Pancreas (tissue), 10 donors: ENCODE measurements at regions not wholly inside any gene's neighbourhood (a gene's known extent, or its start where the extent isn't known, plus 50 kb on each side); places are given as distances from the start of the nearest gene placed in this dataset.

Experiments used
- ATAC-seq, 4 donors: fragments of 200-7000 bp; cut with Tn5 transposase; one replicate each; pipeline versions ENCODE4 v1.8.0 to v1.9.1; 2020; ENCODE audit warnings: mild to moderate bottlenecking in 4 of 4, moderate library complexity in 4 of 4
- DNase-seq, 6 donors: peaks; one replicate each; pipeline ENCODE4 v3.0.0-alpha.2; 2020
- FAIRE-seq: peaks from 2 replicates; lab custom pipeline; 2012; peaks lifted over from hg19 to GRCh38; lab: Jason Lieb, UNC
- H3K27ac ChIP-seq, 4 donors: fragments of 200-600 bp; sonication (generic); 1 replicate in 3 of 4; 2 replicates in 1 of 4; pipeline versions ENCODE4 v1.5.0 to v1.8.0; 2020
- H3K27me3 ChIP-seq, 4 donors: fragments of 200-600 bp; one replicate each; pipeline ENCODE4 v1.8.0; 2021
- H3K36me3 ChIP-seq, 3 donors: fragments of 200-600 bp; sonication (generic) in 1 of 3; one replicate each; pipeline versions ENCODE4 v1.5.0 to v1.8.0; 2020 to 2021
- H3K4me1 ChIP-seq, 3 donors: fragments of 200-600 bp; one replicate each; pipeline ENCODE4 v1.8.0; 2021
- H3K4me3 ChIP-seq, 4 donors: fragments of 200-600 bp; sonication (generic) in 2 of 4; one replicate each; pipeline versions ENCODE4 v1.5.0 to v1.8.0; 2020 to 2021
- H3K9me3 ChIP-seq, 4 donors: fragments of 200-600 bp; one replicate each; pipeline ENCODE4 v1.8.0; 2021
- WGBS, 2 donors: extraction: QIAGEN DNeasy Blood & Tissue Kit; methylation state at CpG; one replicate each; pipeline ENCODE4 v1.1.7; 2013; 5-methylcytosine and 5-hydroxymethylcytosine counted together
- intact Hi-C, 3 donors: fragments of 100-400 bp; cut with DNase I; formaldehyde crosslinking; loops; one replicate each; pipeline versions ENCODE4 v1.11.1 to v1.14.2; 2022
- TF ChIP-seq, protein P1 (sequence below), 4 donors: fragments of 200-600 bp; sonication (generic) in 3 of 4; IDR thresholded peaks; one replicate each; pipeline versions ENCODE4 v1.5.0 to v1.8.0; 2021; ENCODE audit warnings: antibody characterized with exemption in 4 of 4
- donor health status: healthy with polysubstance abuse.
- donor health status: DM: no; HTN: no; CAD: no; lungs with moderate emphysema.
- donor health status: DM: no; HTN: no; CAD: no.
- donor health status: control.
- donor health status: control.
- donor health status: Bipolar disorder and iron deficiency.
- donor health status: DM: yes; HTN: yes; CAD: no.
- donor health status: DM: no; HTN: no; CAD: no.
- donor health status: DM: no; HTN: no; CAD: no.
- donor health status: DM: yes; HTN: yes; CAD: no.

DNA sequence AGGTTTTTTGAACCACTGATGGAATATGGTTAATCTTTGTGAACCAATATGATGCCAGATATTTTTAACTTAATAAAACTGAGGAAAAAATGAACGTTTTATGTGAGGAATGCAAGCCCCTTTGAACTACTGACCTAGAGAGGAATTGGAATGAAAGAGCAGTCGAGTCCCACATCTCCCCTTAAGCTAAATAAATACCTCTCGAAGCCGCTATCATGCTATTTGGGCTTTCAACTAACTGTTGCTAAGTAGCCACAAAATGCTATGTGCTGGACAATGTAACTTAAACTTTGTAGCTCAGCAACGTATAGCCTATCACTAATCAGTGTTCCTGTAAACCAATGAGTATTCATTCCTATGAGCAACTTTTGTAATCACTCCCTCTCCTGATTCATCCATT, 1037.2 kb downstream of the SQOR start:
- ATAC-seq (no peak), FAIRE-seq (no peak), DNase-seq (no peak)
- 55 to 59% methylated on average over 5 of the region's 5 CpGs for WGBS, 2 donors
- no peak overlapping the region for H3K4me3 ChIP-seq
- TF ChIP-seq, protein P1, sequence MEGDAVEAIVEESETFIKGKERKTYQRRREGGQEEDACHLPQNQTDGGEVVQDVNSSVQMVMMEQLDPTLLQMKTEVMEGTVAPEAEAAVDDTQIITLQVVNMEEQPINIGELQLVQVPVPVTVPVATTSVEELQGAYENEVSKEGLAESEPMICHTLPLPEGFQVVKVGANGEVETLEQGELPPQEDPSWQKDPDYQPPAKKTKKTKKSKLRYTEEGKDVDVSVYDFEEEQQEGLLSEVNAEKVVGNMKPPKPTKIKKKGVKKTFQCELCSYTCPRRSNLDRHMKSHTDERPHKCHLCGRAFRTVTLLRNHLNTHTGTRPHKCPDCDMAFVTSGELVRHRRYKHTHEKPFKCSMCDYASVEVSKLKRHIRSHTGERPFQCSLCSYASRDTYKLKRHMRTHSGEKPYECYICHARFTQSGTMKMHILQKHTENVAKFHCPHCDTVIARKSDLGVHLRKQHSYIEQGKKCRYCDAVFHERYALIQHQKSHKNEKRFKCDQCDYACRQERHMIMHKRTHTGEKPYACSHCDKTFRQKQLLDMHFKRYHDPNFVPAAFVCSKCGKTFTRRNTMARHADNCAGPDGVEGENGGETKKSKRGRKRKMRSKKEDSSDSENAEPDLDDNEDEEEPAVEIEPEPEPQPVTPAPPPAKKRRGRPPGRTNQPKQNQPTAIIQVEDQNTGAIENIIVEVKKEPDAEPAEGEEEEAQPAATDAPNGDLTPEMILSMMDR (IDR thresholded peaks at IDR 0.05) = no peak
- no peaks in the 10 kb centered on the region for H3K9me3 ChIP-seq
- H3K27ac ChIP-seq = no peak overlapping the region
- no peaks in the 10 kb centered on the region for H3K27me3 ChIP-seq
- H3K4me1 ChIP-seq = no peaks in the 10 kb centered on the region
- H3K36me3 ChIP-seq = no peaks in the 10 kb centered on the region
- intact Hi-C loops = no loop called here

DNA sequence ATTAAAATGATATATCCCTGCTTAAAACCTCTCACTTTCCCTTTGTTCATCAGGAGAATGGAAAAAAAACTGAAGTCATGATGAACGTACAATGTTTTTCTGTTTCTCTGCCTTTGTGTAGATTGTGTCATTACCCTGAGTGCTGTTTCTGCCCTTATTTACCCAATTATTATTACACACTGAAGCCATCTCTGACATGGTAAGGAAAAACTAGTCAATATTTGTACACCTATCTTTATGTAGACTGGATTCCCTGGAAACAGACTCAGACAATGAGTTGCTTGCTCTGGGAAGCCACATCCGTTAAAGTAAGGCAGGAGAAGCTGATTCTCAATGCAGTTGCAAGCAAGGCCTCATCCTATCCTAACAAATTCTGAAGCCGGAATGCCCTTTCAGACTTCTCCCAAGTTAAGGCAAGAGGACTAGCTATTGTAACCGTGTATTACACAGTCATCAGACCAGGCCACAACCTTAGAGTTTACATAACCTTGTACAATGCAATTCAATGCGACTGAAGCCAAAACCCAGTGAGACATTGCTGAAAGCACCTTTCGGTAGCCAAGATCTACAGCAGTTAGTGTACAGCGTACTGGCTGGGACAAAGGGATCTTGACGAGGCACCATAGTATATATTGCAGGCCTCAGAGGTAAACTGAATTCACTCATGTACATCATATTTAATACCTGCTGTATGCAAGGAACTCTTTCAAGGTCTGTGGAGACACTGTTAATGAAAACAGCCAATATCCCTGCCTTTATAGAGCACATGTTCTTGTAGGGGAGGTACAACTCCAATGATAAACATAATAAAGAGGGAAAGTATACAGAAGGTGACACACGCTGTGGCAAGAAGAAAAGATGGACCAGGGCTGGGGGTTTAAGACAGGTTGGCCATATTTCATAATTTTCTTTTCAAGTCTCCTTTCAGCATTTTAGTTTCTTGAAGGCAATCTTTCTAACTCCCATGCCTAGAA, 1040.8 kb upstream of the SEMA6D start:
- no peaks in the 10 kb centered on the region for H3K27me3 ChIP-seq
- ATAC-seq = peak; percentile 90 to 99 (median 96)

DNA sequence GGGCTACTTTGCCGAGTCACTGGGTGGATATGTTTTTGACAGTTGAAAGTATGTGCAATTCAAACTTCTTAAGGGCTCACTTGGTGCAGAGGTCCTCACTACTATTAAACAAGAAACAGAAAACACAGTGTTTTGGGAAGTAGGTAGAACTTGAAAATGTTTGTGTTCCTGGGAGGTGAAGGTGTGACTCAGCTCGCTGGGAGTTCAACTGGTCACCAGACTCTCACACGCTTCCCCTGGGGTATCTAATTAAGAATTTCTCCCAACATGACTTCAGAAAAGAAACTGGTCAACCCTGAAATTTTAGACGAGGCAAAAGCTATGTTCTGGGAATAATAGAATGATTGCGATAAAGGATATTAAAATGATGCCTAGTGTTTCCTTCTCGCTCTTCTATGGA, 1039.8 kb upstream of the SEMA6D start:
- no peaks in the 10 kb centered on the region for H3K4me1 ChIP-seq
- 94% methylated on average over 6 of the region's 6 CpGs for WGBS, 2 donors
- no peaks in the 10 kb centered on the region for H3K9me3 ChIP-seq
- ATAC-seq (no peak), FAIRE-seq (no peak), DNase-seq (no peak)
- intact Hi-C loops = no loop called here
- H3K27me3 ChIP-seq = no peaks in the 10 kb centered on the region
- no peak overlapping the region for H3K27ac ChIP-seq
- TF ChIP-seq, protein P1 (IDR thresholded peaks at IDR 0.05) = no peak
- no peak overlapping the region for H3K4me3 ChIP-seq
- no peaks in the 10 kb centered on the region for H3K36me3 ChIP-seq

More for the DNA sequence above, 1040.8 kb upstream of the SEMA6D start:
- no peaks in the 10 kb centered on the region for H3K36me3 ChIP-seq
- no peak overlapping the region for H3K4me3 ChIP-seq
- DNase-seq (peak in 3 of 6 donors; percentile 23 to 43 (median 39)), FAIRE-seq (no peak)
- H3K4me1 ChIP-seq = no peaks in the 10 kb centered on the region
- TF ChIP-seq, protein P1 (IDR thresholded peaks at IDR 0.05) = no peak
- WGBS, 2 donors = 47 to 50% methylated on average over 9 of the region's 9 CpGs
- H3K27ac ChIP-seq = no peak overlapping the region
- intact Hi-C loops = no loop called here
- H3K9me3 ChIP-seq = no peaks in the 10 kb centered on the region

DNA sequence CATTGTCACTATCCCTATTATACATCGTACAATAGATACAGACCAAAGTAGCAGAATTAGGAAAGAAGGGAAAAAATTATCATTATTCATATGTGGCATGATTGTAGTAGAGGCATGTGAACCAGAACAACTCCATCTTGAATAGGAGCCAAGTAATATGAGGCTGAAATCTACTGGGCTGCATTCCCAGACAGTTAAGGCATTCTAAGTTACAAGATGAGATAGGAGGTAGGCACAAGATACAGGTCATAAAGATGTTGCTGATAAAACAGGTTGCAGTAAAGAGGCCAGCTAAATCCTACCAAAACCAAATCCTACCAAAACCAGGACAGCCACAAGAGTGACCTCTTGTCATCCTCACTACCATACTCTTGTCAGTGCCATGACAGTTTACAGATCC, 1035.4 kb upstream of the SEMA6D start:
- H3K4me1 ChIP-seq = no peaks in the 10 kb centered on the region
- WGBS, 2 donors = 39 to 60% methylated on average over 1 of the region's 1 CpG
- H3K9me3 ChIP-seq = no peaks in the 10 kb centered on the region
- FAIRE-seq (no peak), ATAC-seq (no peak), DNase-seq (no peak)
- intact Hi-C loops = no loop called here
- no peaks in the 10 kb centered on the region for H3K36me3 ChIP-seq
- H3K27me3 ChIP-seq = no peaks in the 10 kb centered on the region
- H3K4me3 ChIP-seq = no peak overlapping the region
- TF ChIP-seq, protein P1 (IDR thresholded peaks at IDR 0.05) = no peak
- no peak overlapping the region for H3K27ac ChIP-seq
